Adipose tissue (tissue), 3 donors: ENCODE measurements at regions not wholly inside any gene's neighbourhood (a gene's known extent, or its start where the extent isn't known, plus 50 kb on each side); places are given as distances from the start of the nearest gene placed in this dataset.
"Not testable (repeated sequence)": the region's sequence is repeated elsewhere in the genome, so short reads cannot be mapped to it uniquely, and the experiment has no call there.

Experiments
- H3K27ac ChIP-seq: one replicate; pipeline ENCODE4 v1.5.1; 2013; ENCODE audit warnings: low read depth, low read length
- WGBS, 3 donors: extraction: QIAGEN DNeasy Blood & Tissue Kit; methylation state at CpG; one replicate each; pipeline ENCODE4 v1.1.7; 2013; 5-methylcytosine and 5-hydroxymethylcytosine counted together
- donor health status: healthy with polysubstance abuse.
- donor health status: Bipolar disorder and iron deficiency.
- donor health status: healthy.

DNA sequence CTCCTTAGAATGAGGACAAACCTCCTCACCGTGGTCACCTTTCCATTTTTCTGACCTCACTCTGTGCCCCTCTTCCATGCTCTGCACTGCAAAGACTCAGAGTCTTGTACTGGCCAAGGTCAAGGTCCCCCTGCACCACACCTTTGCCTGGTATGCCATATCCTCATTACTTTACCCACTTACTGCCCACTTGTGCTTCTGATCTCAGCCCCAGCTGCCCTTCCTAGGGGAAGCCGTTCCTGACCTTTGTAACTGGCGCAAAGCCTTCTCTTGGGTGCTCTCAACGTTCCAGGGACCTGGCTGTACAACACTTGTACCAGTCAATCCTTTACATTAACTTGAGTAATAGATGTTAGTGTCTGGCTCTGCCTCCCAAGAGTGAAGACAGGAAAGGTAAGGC lies 256.0 kb downstream of the SV2B start:
- no peak overlapping the region for H3K27ac ChIP-seq
- WGBS, 3 donors, result 70 to 85% (median 83%) methylated on average over 4 of the region's 4 CpGs

DNA sequence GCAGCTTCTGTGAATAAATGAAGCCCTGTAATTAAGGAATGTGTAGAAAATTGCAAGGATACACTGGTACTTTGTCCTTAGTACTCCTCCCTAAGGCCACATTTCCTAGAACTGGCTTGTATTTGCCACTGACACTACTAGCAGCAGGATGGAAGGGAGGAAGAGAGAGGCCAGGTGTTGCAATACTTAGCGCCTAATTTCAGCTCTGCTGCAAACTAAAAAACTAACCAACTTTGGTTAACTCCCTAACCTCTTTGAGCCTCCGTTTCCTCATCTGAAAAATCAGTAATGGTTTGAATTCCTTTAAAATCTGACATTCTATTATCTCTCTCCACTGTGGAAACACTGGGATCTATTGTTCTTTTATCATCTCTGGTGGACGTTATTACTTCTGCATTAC lies 257.0 kb downstream of the SV2B start:
- H3K27ac ChIP-seq, result no peak overlapping the region
- 49 to 51% (median 50%) methylated on average over 3 of the region's 3 CpGs for WGBS, 3 donors

DNA sequence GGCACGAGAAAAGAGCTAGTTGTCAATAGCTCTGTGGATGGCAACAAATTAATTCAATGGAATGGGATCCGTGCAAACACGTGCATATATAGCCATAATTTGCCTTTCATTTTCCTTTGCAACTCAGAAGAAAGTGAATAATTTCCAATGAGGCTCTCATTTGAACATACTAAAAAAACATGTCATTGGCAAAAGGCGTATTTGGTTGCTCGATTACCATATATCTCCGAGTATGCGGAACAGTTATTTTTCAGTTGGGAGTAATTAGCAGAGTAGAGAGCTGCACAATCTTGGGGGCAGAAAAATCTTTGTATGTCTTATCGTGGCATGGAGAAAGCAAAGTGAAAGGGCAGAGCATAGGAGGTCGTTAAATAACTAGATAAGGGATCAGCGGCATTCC lies 257.4 kb downstream of the SV2B start:
- WGBS, 3 donors, result 70 to 89% (median 82%) methylated on average over 10 of the region's 10 CpGs
- no peak overlapping the region for H3K27ac ChIP-seq

DNA sequence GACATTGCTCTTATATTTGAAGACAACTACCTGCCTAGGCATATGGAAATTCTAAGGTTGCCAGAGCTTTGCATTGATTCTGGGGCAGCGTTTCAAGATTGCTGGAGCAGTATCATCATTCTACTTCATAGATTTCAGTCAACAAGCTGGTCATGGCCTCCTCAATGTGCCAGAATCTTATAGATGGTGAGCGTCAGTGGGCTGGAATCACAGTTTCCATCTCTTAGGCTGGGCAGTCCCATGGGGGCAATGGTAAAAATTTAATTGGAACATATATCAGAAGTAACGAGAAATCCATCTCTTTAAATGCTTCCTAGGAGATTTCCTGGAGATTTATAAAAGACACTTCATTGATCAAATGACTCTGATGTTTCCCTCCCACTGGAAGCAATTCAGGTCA lies 258.3 kb downstream of the SV2B start:
- no peak overlapping the region for H3K27ac ChIP-seq
- WGBS, 3 donors, result 71 to 81% (median 74%) methylated on average over 3 of the region's 3 CpGs

DNA sequence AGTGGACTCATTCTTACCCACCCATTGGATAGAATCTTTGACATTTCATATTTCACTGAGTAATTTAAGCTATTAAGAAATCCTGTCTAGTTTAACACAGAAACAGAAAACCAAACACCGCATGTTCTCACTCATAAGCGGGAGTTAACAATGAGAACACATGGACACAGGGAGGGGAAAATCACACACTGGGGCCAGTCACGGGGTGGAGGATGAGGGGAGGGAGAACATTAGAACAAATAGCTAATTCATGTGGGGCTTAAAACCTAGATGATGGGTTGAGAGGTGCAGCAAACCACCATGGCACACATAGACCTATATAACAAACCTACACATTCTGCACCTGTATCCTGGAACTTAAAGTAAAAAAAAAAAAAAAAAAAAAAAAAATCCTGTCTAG lies 261.6 kb downstream of the SV2B start:
- 73 to 85% (median 74%) methylated on average over 3 of the region's 3 CpGs for WGBS, 3 donors

DNA sequence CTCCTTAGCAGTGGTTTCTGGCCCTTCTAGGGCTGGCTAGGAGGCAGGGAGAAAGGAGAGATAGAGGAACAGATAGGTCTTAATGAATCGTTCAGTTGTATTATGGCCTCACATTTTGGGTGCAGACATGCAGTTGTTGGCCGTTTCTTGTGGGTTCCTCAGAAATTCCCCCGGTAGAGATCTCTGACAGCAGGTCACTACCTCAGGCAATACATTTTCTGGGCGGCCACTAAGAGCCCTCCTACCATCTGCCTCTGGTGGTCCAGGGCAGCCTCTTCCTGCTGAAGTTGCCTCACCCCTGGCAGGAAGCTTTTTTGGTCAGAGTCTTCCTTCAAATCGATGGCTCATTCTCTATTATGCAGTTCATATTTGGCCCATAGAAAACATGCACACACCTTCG lies 266.1 kb downstream of the SV2B start:
- 51 to 74% (median 62%) methylated on average over 6 of the region's 6 CpGs for WGBS, 3 donors

More for the DNA sequence above, 261.6 kb downstream of the SV2B start:
- not testable (repeated sequence) for H3K27ac ChIP-seq

DNA sequence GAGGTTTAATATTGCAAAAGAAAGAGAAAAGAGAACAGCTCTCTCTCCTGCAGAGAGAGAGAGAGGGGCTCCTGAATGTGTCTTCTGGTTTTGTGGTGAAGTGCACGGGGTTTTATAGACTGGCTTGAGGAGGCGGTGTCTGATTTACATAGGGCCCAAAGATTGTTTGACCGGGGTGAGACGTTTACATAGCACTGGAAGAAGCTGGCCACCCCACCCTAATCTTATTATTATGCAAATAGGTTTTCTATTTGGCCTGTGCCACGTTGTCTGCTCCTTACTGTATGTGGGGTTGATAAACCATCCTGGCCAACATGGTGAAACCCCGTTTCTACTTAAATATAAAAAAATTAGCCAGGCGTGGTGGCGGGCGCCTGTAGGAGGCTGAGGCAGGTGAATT lies 268.6 kb downstream of the SV2B start:
- 57 to 63% (median 61%) methylated on average over 9 of the region's 9 CpGs for WGBS, 3 donors
- H3K27ac ChIP-seq, result no peak overlapping the region

More for the DNA sequence above, 266.1 kb downstream of the SV2B start:
- no peak overlapping the region for H3K27ac ChIP-seq

DNA sequence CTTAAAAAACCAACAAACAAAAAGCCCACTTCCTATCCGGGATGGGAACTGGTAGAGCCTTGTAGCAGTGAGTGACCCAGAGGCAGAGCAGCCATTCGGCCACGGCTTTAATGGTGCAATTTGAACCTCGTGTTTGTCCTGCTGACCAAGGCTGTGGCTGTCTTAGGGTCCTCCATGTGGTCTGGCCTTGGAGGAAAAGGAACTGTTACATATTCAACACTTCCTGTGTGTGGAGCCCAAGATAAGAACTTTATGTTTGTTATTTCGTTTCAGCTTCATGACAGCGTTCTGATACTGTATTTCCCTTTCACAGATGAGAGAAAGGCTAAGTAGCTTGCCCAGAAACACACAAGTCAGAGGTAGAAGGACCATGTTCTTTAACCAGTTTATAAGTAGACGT lies 269.8 kb downstream of the SV2B start:
- 35 to 44% (median 38%) methylated on average over 7 of the region's 7 CpGs for WGBS, 3 donors
- H3K27ac ChIP-seq, result no peak overlapping the region

DNA sequence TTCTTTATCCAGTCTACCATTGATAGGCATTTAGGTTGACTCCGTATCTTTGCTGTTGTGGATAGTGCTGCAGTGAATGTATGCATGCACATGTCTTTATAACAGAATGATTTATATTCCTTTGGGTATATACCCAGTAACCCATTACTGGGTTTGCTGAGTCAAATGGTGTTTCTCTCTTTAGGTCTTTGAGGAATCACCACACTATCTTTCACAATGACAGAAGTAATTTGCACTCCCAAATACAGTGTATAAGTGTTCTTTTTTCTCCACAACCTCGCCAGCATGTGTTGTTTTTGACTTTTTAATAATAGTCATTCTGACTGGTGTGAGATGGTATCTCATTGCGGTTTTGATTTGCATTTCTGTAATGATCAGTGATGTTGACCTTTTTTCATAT lies 271.3 kb downstream of the SV2B start:
- not testable (repeated sequence) for H3K27ac ChIP-seq
- 88 to 90% (median 89%) methylated on average over 3 of the region's 3 CpGs for WGBS, 3 donors

DNA sequence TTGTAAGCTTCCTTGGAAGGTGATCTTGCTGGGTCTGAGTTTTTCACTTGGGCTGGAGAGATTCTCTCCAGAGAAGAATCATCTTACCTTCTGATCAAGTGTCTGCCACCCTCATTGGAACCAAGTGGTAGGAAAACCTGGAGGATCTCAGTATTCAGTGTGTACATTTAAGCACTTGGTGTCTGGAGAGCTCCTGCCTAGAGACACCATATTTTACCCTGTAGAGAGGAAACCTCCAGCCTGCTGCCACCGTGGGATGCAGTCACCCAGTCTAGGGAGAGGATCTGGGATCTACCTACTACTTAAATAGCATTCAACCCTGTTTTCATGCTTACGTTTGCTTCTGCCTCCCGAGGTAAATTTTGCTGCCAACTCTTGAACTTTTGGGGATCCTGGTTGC lies 274.3 kb downstream of the SV2B start:
- 80 to 88% (median 82%) methylated on average over 3 of the region's 3 CpGs for WGBS, 3 donors
- no peak overlapping the region for H3K27ac ChIP-seq

DNA sequence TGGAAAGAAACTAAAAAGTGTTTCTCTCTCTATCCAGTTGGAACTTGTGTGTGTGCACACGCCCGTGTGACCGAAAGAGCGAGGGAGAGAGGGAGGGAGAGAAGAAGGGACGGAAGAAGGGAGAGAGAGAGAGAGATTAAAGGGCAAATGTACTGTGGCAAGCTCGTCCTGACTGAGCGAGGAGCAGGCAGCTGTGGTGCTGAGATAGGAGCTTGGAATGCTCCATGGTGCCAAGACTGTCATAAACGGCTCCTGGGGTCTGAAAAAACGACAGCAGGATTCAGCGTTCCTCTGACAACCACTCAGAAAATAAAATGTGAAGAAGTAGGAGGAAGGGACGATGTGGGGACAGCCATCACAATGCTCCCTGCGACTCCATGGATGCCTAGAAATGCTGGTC lies 276.0 kb downstream of the SV2B start:
- WGBS, 3 donors, result 63 to 69% (median 64%) methylated on average over 12 of the region's 12 CpGs
- H3K27ac ChIP-seq, result no peak overlapping the region

DNA sequence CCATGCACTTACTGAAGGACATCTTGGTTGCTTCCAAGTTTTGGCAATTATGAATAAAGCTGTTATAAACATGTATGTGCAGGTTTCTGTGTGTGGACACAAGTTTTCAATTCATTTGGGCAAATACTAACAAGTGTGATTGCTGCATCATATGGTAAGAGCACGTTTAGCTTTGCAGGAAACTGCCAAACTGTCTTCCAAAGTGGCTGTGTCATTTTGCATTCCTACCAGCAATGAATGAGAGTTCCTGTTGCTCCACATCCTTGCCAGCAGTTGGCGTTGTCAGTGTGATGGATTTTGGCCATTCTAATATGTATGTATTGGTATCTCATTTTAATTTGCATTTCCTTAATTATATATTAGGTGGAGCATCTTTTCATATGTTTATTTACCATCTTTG lies 280.1 kb downstream of the SV2B start:
- H3K27ac ChIP-seq, result no peak overlapping the region
- 43 to 59% (median 56%) methylated on average over 2 of the region's 2 CpGs for WGBS, 3 donors

DNA sequence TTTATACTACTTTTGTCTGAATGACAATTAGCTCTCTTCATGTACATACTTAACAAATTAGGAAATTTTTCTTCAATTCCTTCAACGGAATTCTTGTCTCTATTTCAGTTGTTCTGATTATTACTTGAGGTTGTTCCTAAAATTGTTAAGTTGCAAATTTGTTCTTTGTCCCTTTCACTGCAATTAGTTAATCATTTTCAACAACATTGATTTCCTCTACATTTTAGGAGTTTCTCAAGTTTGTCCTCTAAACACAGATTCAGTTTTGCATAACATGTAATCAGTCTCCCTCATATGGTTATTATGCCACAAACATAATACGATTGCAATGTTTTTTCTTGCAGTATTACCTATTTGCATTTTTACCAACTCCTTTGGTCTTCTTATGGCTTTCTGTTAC lies 283.5 kb downstream of the SV2B start:
- 55 to 84% (median 83%) methylated on average over 2 of the region's 2 CpGs for WGBS, 3 donors
- H3K27ac ChIP-seq, result no peak overlapping the region

DNA sequence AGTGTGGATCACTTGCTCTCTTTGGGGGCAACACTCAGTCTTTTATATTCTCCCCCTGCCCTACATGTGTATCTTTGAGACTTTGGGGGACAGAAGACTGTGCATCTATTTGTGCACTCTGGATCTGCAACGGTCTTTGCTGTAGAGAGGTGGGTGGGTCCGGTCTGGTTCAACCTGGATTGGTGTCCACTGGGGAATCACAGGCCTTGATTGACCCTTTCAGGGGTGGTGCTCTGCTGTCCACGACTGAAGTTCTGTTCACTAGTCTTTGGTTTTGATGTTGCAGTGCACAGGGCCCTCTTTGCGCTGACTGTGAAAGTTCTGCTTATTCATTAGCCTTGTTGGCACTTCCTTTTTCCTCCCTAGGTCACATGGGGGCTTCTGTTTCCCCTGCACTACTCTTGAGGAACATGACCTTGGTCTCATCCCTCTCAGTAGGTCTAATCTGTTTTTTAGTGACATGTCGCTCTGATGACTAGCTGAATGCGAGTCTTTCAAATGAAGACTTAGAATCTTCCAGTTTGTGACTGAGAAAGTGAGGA lies 284.2 kb downstream of the SV2B start:
- 72 to 81% (median 79%) methylated on average over 6 of the region's 6 CpGs for WGBS, 3 donors
- no peak overlapping the region for H3K27ac ChIP-seq

DNA sequence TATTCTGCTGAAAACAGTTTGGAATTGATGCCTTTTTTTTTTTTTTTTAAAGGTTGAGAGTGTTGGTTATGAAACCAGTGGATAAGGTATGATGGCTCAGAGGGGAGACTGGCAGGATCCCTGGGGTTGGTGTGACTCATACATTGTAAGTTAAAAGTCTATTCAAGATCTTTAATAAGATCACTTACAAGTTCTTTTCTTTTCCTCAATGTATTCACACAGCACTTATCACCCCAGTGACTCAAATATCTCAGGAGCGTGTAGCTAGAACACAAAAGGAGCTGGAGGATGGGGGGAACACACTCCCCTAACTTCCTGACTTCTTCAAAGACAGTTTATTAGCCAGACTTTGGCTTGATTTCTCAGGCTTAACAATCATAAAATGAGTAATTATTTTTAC lies 285.3 kb downstream of the SV2B start:
- WGBS, 3 donors, result 0 to 52% (median 0%) methylated on average over 1 of the region's 1 CpG
- no peak overlapping the region for H3K27ac ChIP-seq

DNA sequence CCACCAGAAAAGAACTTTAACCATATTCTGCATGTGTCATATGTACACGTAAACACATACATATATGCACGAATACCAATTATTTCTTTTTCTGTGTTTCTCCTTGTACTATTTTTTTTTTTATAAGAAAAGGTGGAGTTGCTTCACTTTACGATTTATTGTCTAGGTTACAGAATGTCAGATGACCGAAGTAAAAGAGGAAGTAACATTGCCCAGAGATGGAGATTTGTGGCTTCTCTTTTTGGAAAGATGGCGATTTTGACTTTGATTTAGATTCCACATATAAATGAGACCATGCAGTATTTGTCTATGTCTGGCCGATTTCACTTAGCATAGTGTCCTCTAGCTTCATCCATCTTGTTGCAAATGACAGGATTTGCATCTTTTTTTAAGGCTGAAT lies 293.1 kb downstream of the SV2B start:
- no peak overlapping the region for H3K27ac ChIP-seq
- 49 to 77% (median 63%) methylated on average over 6 of the region's 6 CpGs for WGBS, 3 donors

DNA sequence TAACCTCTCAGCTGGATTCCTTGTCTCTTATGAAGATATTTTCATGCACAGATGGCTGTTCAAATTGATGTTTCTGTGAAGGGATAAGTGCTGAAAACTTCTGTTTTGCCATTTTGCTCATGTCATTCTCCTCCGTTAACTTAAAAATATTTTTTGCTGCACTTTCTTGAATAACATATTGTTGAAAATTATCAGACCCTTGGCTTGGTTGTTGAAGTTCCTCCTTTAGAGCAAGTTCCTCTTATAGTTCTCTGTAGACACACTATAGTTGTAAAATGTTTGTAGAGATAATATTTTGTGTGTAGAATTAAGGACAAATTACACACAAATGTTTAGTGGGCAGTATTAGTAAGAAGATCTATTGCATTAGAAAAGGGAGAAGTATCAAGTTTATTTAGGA lies 300.4 kb downstream of the SV2B start:
- no peak overlapping the region for H3K27ac ChIP-seq
- 66 to 95% (median 81%) methylated on average over 1 of the region's 1 CpG for WGBS, 3 donors

DNA sequence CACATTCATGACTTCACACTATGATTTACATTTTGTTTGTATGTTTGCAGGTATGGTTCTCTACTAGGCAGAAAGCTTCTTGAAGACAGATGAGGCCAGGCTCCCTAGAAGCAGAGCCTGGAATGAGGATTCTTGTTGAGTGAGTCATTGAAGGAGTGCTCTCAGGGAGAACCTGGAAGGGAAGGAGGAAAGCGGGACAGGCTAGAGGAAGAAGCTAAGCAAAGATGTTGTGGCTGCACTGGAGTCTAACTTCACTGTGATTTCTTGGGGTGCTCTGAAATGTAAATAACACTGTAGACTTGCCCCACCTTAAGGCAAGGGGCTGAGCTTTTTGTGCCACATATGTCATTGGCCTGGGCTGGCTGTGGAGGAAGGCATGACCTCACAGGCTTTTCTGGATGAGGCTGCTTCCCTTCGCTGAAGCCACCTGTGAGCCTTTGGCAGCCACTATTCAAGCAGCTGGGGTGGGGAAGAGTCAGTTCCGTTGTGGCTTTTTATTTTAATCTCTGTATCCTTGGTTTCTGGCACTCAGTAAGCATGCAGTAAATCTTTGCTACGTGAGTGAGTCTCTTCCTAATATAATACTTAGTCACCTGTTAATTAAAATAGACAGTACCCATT lies 307.3 kb downstream of the SV2B start:
- WGBS, 3 donors, result 25 to 39% (median 35%) methylated on average over 4 of the region's 4 CpGs
- no peak overlapping the region for H3K27ac ChIP-seq

DNA sequence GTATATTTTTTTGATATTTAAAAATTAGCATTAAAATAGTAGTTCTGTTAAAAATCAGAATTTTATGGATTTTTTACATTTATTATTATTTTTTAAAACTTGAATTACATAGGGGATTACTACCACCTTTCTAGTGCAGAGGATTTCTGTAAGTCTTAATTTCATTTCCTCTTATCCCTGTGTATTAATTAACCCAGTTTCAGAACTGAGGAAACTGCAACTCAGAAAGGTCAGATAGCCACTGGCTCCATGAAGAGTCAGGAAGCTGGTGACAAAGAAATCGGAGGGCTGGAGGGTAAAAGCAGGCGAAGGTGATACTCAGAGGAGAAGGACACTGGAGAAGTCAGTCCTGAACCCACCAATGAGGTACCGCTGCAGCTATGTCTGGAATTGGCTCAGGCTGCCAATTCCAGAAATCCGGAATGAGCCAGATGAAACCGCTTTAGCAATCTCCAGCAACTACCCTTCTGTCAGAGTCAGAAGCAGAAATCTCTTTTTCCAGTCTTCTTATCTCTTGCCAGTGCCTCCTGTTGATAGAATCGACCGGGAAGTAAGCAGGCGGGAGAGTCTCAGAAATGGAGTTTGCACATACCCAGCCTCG lies 308.5 kb downstream of the SV2B start:
- WGBS, 3 donors, result 7 to 42% (median 37%) methylated on average over 9 of the region's 9 CpGs
- H3K27ac ChIP-seq, result no peak overlapping the region

DNA sequence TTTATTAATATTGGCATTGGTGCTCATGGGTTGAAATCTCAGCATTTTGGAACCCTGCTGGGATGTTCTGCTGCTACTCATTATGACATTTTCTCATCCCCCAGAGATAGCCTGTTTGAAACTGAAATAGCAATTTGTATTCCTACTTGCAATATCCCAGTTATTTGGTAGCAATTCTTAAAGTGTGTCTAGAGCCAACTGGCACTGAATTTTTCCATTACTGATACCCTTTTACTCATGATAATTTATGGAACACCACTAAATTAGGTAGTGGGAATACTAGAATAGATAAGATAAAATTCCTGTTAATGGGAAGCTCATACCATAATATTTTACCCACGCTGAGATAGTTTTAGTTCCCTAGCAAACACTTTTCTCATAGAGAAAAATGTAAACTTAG lies 309.3 kb downstream of the SV2B start:
- 41 to 63% (median 54%) methylated on average over 1 of the region's 1 CpG for WGBS, 3 donors
- H3K27ac ChIP-seq, result no peak overlapping the region
